ENCODE measurements at regions not wholly inside any gene's neighbourhood (a gene's known extent, or its start where the extent isn't known, plus 50 kb on each side); places are given as distances from the start of the nearest gene placed in this dataset.

GRCh38 chr6:113565306-113565705 is 291.8 kb upstream of the MARCKS start:
- H3K27ac ChIP-seq: peak overlapping the region in 14 of 21 experiments; percentile 33 to 81 (median 66)
- peak overlapping the region in 1 of 7 experiments; percentile 1 for H3K4me3 ChIP-seq

- no peak overlapping the region for H3K4me3 ChIP-seq
- no peak overlapping the region for H3K27ac ChIP-seq
These were observed 287.0 kb upstream of the MARCKS start for GRCh38 chr6:113570161-113570560.

- Histone ChIP-seq H3K4me3 (no peak overlapping the region), H3K27ac (no peak overlapping the region)
These were observed 286.5 kb upstream of the MARCKS start for GRCh38 chr6:113570641-113571040.

GRCh38 chr6:113574147-113574546 is 283.0 kb upstream of the MARCKS start:
- Histone ChIP-seq H3K4me3 (no peak overlapping the region), H3K27ac (no peak overlapping the region)

GRCh38 chr6:113576310-113576709 is 280.8 kb upstream of the MARCKS start:
- no peak overlapping the region for H3K4me3 ChIP-seq

GRCh38 chr6:113578691-113579090 is 278.5 kb upstream of the MARCKS start:
- Histone ChIP-seq H3K4me3 (no peak overlapping the region), H3K27ac (no peak overlapping the region)

More at GRCh38 chr6:113576310-113576709, 280.8 kb upstream of the MARCKS start:
- no peak overlapping the region for H3K27ac ChIP-seq

GRCh38 chr6:113584767-113585166 is 272.4 kb upstream of the MARCKS start:
- H3K27ac ChIP-seq: no peak overlapping the region
- no peak overlapping the region for H3K4me3 ChIP-seq

- no peak overlapping the region for H3K4me3 ChIP-seq
- no peak overlapping the region for H3K27ac ChIP-seq
These were observed 271.9 kb upstream of the MARCKS start for GRCh38 chr6:113585246-113585645.

- H3K27ac ChIP-seq: peak overlapping the region in 1 of 21 experiments; percentile 47
- no peak overlapping the region for H3K4me3 ChIP-seq
These were observed 270.6 kb upstream of the MARCKS start for GRCh38 chr6:113586413-113587077.

- Histone ChIP-seq H3K27ac (peak overlapping the region in 1 of 21 experiments; percentile 47), H3K4me3 (no peak overlapping the region)
These were observed 270.0 kb upstream of the MARCKS start for GRCh38 chr6:113587078-113587699.

GRCh38 chr6:113588646-113589045 is 268.5 kb upstream of the MARCKS start:
- no peak overlapping the region for H3K4me3 ChIP-seq
- no peak overlapping the region for H3K27ac ChIP-seq

GRCh38 chr6:113591896-113592827 is 265.0 kb upstream of the MARCKS start:
- Histone ChIP-seq H3K27ac (no peak overlapping the region), H3K4me3 (no peak overlapping the region)

GRCh38 chr6:113594726-113595125 is 262.4 kb upstream of the MARCKS start:
- no peak overlapping the region for H3K4me3 ChIP-seq
- no peak overlapping the region for H3K27ac ChIP-seq

- no peak overlapping the region for H3K4me3 ChIP-seq
These were observed 261.2 kb upstream of the MARCKS start for GRCh38 chr6:113595911-113596376.

GRCh38 chr6:113596387-113597230 is 260.5 kb upstream of the MARCKS start:
- Histone ChIP-seq H3K27ac (peak overlapping the region in 13 of 21 experiments; percentile 2 to 78 (median 30)), H3K4me3 (no peak overlapping the region)

More at GRCh38 chr6:113595911-113596376, 261.2 kb upstream of the MARCKS start:
- peak overlapping the region in 12 of 21 experiments; percentile 2 to 78 (median 38) for H3K27ac ChIP-seq

- Histone ChIP-seq H3K27ac (peak overlapping the region in 8 of 21 experiments; percentile 2 to 78 (median 16)), H3K4me3 (no peak overlapping the region)
These were observed 259.9 kb upstream of the MARCKS start for GRCh38 chr6:113597231-113597583.

GRCh38 chr6:113598786-113599185 is 258.4 kb upstream of the MARCKS start:
- Histone ChIP-seq H3K4me3 (no peak overlapping the region), H3K27ac (no peak overlapping the region)

GRCh38 chr6:113599444-113599843 is 257.7 kb upstream of the MARCKS start:
- Histone ChIP-seq H3K27ac (no peak overlapping the region), H3K4me3 (no peak overlapping the region)

- H3K4me3 ChIP-seq: no peak overlapping the region
- H3K27ac ChIP-seq: no peak overlapping the region
These were observed 256.4 kb upstream of the MARCKS start for GRCh38 chr6:113600551-113601339.
